ENCODE measurements at regions not wholly inside any gene's neighbourhood (a gene's known extent, or its start where the extent isn't known, plus 50 kb on each side); places are given as distances from the start of the nearest gene placed in this dataset.

DNA sequence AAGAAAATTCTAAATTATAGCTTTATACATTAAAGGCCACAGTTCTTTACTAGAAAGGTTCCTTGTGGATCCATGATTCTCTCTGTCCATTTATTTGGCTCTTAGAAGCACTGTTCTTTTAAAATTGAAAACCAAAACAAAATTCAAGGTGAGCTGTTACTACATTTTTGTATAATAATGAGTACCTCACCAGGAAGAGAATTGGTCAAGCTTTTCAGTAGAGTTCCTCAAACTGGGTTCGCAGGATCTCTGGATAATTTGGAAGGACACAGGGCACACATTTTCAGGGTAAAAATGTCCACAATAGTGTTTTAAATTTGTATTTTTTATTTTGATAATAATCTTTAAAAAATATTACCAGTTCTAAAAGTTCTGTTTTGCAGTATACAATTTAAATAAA is 93.0 kb downstream of the PPP1R3A start:
- Histone ChIP-seq H3K4me3 (no peak overlapping the region), H3K27ac (no peak overlapping the region), H3K4me1 (peaks cover 16% of the 10 kb centered on the region), H3K36me3 (no peaks in the 10 kb centered on the region), H3K27me3 (no peaks in the 10 kb centered on the region), H3K9me3 (replicated peaks) (no peaks in the 10 kb centered on the region)
- no peak for DNase-seq

DNA sequence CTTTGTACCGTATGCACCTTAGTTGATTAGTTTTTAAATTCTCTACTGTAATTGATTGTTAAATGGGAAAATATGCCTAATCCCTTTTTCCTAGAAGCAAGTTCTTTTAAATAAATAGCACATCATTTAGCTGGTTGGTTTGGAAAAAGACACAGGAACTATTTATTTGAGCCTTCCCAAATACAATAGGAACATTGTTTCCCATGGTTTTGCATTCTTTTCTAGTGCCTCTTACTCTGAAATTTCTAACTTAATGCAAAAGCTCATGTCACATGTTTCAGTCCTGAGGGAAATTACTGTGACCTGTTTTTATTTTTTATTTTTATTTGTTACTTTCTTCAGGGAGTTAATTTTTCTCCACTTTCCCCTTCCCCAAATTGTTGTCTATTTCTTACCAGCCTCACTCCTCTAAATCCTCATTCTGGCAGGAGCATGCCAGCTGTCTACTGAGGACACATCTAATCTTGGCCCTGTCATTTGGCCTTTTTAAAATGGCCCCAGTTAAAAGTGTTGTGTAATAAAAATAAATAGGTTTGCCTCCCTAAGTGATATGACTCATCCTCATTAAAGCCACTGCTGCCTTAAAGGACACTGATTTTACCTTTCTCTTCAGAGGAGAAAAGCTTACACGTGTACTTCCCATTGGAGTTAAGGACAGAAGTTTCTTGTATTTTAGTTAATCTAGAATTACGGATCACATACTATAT is 94.5 kb downstream of the PPP1R3A start:
- Histone ChIP-seq H3K27me3 (no peaks in the 10 kb centered on the region), H3K4me1 (peaks cover 16% of the 10 kb centered on the region), H3K9me3 (replicated peaks) (no peaks in the 10 kb centered on the region), H3K36me3 (no peaks in the 10 kb centered on the region), H3K27ac (peak overlapping the region; percentile 19; the same call in 1 of the 2 replicates), H3K4me3 (no peak overlapping the region)
- peak; percentile 13 to 63 for DNase-seq

DNA sequence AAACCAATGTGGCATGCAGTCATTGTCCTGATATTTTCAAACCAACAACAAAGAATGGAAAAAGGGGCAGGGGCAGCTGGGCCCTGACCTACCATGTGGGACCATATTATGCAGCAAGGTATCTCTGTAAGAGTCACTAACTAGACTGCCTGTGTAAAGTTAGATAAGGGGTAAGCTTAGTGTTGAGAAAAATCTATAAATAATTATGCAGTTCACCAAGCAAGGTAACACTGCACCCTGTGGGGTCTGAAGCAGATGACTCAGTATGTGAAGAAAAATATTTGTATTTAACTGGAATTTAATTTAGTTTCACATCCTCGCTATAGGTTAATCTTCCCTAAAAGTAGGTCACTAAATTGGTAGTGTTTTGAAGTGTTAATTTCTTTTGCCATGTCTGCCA is 99.3 kb downstream of the PPP1R3A start:
- Histone ChIP-seq H3K27me3 (no peaks in the 10 kb centered on the region), H3K9me3 (replicated peaks) (no peaks in the 10 kb centered on the region), H3K4me3 (no peak overlapping the region), H3K27ac (no peak overlapping the region), H3K4me1 (peaks cover 9% of the 10 kb centered on the region), H3K36me3 (no peaks in the 10 kb centered on the region)
- no peak for DNase-seq

DNA sequence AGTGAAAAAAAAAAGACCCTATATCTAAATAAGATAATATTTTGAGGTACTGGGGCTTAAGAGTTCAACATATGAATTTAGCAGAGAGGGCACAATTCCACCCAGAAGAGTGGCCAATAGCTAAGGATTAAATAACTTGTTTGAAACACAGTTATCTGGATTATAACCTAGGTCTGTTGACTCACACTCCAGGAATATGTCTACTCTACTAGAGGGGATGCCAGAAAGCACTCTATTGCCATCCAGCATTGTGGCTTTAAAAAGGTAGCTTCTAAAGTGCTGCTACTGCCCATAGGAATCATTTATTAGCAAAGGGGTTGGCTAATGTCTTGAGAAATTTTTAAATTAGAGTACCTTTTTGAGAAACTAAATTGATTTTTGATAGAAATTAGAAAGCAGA is 102.2 kb downstream of the PPP1R3A start:
- H3K9me3 ChIP-seq (replicated peaks) = no peaks in the 10 kb centered on the region
- no peak overlapping the region for H3K4me3 ChIP-seq
- no peak for DNase-seq
- no peaks in the 10 kb centered on the region for H3K27me3 ChIP-seq
- H3K4me1 ChIP-seq = no peaks in the 10 kb centered on the region
- H3K36me3 ChIP-seq = no peaks in the 10 kb centered on the region
- no peak overlapping the region for H3K27ac ChIP-seq

DNA sequence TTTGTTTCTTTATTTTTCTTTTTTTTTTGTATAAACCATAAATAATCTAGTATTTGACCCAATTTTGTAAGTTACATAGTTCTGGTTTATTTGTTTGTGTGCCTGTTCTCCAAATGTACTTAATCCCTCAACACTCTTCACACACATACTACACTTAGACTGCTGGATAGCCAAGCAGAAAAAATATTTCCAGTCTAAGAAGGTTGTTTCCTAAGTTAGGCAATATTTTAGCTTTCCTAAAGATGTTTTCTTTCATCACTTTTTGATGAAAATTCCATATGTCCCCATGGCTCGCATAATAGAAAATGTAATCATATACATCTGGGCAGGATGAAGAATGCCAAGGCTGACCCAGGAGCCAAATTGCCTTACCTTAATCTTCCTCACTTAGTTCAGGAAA is 105.3 kb downstream of the PPP1R3A start:
- DNase-seq = no peak
- no peaks in the 10 kb centered on the region for H3K27me3 ChIP-seq
- H3K4me3 ChIP-seq = no peak overlapping the region
- H3K27ac ChIP-seq = no peak overlapping the region
- no peaks in the 10 kb centered on the region for H3K9me3 ChIP-seq (replicated peaks)
- no peaks in the 10 kb centered on the region for H3K4me1 ChIP-seq
- H3K36me3 ChIP-seq = no peaks in the 10 kb centered on the region

DNA sequence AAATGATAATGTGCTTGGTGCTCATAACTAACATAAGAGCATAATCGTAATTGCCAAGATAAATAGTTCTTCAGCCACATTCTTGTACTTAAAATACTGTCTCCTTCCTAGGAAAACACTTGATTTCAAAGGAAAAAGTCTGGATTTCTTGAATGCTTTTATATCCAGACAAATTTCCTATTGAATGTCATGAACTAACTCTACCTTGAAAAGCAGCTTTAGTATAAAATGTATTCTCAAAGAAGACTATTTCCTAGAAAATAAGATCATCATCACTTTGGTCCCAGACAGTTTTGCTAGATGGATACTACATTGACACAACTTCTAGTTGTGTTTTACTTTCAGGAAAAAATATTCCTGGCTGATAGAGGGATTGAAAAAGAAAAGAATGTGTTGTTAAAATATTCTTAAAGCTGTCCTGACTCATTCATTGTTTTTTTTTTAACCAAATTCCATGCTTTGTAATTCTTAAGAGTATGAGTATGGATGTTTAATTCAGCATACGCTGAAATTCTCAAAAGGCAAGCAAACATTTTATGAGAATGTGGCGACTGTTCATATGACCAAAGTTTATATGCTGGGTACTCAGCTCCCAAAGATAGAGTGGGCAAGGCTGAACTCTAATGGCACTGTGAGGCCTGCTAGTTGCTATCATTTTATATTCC is 106.1 kb downstream of the PPP1R3A start:
- Histone ChIP-seq H3K36me3 (no peaks in the 10 kb centered on the region), H3K27ac (no peak overlapping the region), H3K4me3 (no peak overlapping the region), H3K9me3 (replicated peaks) (no peaks in the 10 kb centered on the region), H3K27me3 (no peaks in the 10 kb centered on the region), H3K4me1 (no peaks in the 10 kb centered on the region)
- no peak for DNase-seq

DNA sequence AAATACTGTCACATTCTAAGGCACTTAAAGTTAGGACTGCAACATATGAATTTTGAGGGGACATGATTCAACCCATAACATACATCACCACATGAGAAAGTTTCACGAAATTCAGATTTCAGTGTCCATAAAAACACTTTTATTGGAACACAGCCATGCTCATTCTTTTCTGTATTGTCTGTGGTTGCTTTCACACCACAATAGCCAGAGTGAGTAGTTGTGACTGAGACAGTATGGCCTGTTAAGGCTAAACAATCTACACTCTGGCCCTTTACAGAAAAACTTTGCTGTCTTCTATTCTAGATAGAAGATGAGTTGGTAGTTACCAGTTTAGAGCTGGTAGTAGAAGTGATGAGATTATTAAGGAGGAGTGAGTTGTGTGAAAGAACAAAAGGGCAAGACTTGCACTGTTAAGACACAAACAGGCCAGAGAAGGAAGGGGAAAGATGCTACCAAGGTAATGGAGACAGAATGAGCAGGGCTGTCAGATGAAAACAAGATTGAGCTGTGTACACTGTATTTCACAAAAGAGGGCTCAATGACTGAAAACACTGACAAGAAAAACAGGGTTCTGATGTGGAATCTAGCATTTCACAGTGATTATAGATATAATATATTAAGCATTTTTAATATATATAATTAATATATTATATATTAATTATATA is 108.6 kb downstream of the PPP1R3A start:
- H3K27ac ChIP-seq = no peak overlapping the region
- H3K9me3 ChIP-seq (replicated peaks) = no peaks in the 10 kb centered on the region
- no peaks in the 10 kb centered on the region for H3K36me3 ChIP-seq
- H3K4me1 ChIP-seq = no peaks in the 10 kb centered on the region
- no peaks in the 10 kb centered on the region for H3K27me3 ChIP-seq
- no peak overlapping the region for H3K4me3 ChIP-seq
- DNase-seq = no peak

DNA sequence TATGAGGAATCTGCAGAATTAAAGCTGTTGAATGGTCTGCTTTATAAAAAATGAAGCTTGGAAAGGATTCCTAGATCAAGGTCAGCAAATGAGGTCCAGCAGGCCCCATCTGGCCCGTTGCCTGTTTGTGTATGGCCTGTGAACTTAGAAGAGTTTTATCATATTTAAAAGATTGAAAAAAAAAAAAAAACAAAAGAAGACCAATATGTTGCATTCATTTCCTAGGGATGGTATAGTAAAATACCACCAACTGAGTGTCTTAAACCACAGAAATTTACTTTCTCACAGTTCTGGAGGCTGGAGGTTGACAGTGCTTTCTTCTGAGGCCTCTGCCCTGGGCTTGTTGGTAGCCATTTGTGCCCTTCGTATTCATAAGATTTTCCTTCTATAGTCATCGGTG is 109.2 kb downstream of the PPP1R3A start:
- H3K27ac ChIP-seq = no peak overlapping the region
- H3K4me3 ChIP-seq = no peak overlapping the region
- H3K27me3 ChIP-seq = no peaks in the 10 kb centered on the region
- H3K4me1 ChIP-seq = no peaks in the 10 kb centered on the region
- no peaks in the 10 kb centered on the region for H3K36me3 ChIP-seq
- H3K9me3 ChIP-seq (replicated peaks) = no peaks in the 10 kb centered on the region
- DNase-seq = no peak

DNA sequence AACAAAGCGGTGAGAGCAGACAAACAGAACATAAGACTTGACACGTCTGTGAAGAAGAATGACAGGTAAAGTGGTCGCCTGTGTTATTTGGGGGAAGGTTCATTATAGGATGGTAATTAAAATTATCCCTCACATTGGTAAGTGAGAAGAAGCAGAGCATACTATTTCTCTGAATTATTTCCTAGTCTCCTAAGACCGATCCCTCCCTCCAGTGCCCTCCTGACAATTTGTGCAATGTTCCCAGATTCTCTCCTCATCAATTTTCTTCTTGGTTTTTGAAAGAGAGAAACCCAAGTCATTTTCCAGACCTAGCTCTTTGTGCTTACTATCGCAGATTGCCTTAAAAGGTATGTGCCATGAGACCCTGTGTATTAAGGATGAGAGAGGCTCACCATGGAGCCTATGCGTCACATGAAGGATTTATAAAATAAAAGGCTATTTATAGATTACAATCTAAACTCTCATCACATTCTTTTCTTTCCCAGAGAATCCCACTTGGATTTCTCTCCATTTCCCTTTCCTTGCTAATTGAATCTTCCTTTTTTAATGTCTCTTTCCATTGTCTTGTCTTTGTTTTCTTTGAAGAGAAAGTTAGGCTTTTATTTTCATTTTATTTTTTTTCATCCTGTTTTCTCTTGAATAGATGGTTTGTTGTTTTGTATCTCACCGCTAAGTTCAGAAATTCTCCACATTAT is 112.0 kb downstream of the PPP1R3A start:
- Histone ChIP-seq H3K4me1 (no peaks in the 10 kb centered on the region), H3K27ac (no peak overlapping the region), H3K36me3 (no peaks in the 10 kb centered on the region), H3K4me3 (no peak overlapping the region), H3K27me3 (no peaks in the 10 kb centered on the region), H3K9me3 (replicated peaks) (no peaks in the 10 kb centered on the region)
- no peak for DNase-seq

DNA sequence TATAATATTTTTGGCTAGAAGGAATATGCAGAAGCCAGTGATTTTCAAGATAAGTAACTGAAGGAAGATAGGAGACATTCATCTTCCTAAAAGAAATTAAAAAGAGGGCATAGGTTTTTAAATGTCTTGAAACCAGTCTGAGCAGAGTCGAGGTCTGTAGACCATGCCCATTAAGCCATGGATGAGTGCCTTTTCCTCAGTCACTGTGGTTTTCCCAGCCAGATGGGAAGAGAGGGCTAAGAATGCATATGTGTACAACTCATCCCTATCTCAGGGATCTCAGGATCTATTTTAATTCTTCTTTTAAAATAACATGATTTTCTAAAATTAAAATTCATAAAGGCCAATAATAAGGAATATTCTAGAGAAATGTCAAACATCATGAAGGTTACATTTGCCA is 112.8 kb downstream of the PPP1R3A start:
- Histone ChIP-seq H3K27ac (no peak overlapping the region), H3K27me3 (no peaks in the 10 kb centered on the region), H3K4me1 (no peaks in the 10 kb centered on the region), H3K9me3 (replicated peaks) (no peaks in the 10 kb centered on the region), H3K36me3 (no peaks in the 10 kb centered on the region), H3K4me3 (no peak overlapping the region)
- no peak for DNase-seq

DNA sequence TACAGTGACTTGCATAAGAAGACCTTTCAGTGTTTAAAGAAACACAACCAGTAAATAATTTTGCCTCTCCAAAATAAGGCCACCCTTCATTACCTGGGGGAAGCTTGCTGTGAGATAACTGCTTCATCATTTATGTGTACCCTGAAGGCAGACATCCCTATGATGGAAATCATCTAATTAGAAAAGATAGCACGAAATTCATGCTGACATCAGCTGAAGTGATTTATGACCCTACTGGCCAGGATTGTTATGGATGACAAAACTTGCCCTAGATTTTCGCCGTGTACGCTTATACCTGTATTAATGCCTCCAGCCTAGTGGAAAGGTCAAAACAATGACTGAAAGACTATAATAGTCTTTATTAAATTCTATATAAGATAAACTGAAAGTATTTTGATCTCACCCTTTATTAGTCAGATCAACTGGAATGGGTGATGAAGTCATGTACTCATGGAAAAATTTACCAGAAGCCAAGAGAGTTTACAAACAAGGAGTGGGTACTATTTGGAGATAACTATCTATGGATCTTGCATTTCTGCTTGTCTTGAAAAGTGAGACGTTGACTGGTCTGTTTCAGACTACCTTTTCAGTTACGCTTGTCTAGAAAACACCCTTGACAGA is 114.2 kb downstream of the PPP1R3A start:
- Histone ChIP-seq H3K4me3 (no peak overlapping the region), H3K27me3 (no peaks in the 10 kb centered on the region), H3K4me1 (no peaks in the 10 kb centered on the region), H3K27ac (no peak overlapping the region), H3K36me3 (no peaks in the 10 kb centered on the region), H3K9me3 (replicated peaks) (no peaks in the 10 kb centered on the region)
- DNase-seq = no peak

DNA sequence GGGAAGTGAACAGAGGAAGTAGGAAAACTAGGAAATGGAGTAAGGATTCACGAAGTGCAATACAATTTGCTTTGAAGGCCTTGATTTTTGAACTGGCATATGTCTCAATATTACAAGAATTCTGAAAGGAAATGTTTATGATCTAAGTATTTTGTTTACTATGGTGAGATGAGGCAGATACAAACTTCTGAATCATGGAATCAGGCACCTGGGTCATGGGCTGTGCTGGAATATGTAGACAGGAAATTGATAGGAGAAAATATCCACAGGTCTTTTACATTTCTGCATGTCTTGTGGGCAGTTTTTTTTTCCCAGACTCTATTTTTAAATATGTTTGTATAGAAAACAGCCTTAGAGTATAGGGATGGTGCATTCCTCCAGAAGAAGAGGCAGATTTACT is 117.1 kb downstream of the PPP1R3A start:
- Histone ChIP-seq H3K4me3 (no peak overlapping the region), H3K9me3 (replicated peaks) (no peaks in the 10 kb centered on the region), H3K27ac (no peak overlapping the region), H3K27me3 (no peaks in the 10 kb centered on the region), H3K36me3 (no peaks in the 10 kb centered on the region), H3K4me1 (peaks cover 14% of the 10 kb centered on the region)
- no peak for DNase-seq

DNA sequence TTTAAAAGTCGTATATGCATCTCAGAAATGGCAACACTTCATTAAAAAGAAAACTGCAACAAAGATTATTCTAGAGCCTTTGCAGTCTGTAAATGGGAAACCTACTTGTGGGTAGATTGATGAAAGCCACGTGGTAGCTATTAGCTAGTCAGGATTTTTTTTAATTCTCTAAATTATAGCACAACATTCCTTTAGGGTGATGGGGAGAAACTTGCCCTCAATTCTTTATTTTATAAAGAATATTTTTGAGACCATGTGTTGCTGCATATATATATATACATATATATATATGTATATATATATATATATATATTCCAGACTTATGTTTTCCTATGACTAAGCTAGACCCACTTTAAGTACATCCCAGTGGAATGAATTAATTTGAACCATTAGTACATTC is 118.0 kb downstream of the PPP1R3A start:
- no peaks in the 10 kb centered on the region for H3K9me3 ChIP-seq (replicated peaks)
- H3K36me3 ChIP-seq = no peaks in the 10 kb centered on the region
- no peak overlapping the region for H3K27ac ChIP-seq
- no peak for DNase-seq
- peaks cover 24% of the 10 kb centered on the region for H3K4me1 ChIP-seq
- H3K4me3 ChIP-seq = no peak overlapping the region
- no peaks in the 10 kb centered on the region for H3K27me3 ChIP-seq

DNA sequence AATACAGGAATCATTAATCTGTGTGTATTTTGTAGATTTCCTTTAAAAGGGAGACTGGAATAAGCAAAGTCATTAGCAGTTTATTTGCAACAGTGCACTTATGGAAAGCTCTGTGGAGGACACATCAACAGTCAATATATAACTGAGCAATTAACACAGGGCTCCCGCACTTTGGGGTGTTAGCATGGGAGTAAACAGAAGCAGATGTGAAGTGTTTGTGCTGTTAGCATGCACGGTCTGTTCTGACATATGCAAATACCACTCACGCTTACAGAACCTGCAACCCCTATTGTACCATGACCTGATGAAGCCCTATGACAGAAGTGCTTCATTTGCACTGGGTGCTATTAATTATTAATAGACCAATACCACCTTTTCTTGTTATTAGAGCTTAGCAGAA is 118.9 kb downstream of the PPP1R3A start:
- Histone ChIP-seq H3K4me1 (peaks cover 27% of the 10 kb centered on the region), H3K9me3 (replicated peaks) (peaks cover 3% of the 10 kb centered on the region; the same call in 1 of the 2 replicates), H3K36me3 (no peaks in the 10 kb centered on the region), H3K27ac (no peak overlapping the region), H3K27me3 (no peaks in the 10 kb centered on the region), H3K4me3 (no peak overlapping the region)
- no peak for DNase-seq

Measured in SJCRH30 (cell line).